ENCODE measurements at regions not wholly inside any gene's neighbourhood (a gene's known extent, or its start where the extent isn't known, plus 50 kb on each side); places are given as distances from the start of the nearest gene placed in this dataset.
"Not testable (repeated sequence)": the region's sequence is repeated elsewhere in the genome, so short reads cannot be mapped to it uniquely, and the experiment has no call there.

DNA sequence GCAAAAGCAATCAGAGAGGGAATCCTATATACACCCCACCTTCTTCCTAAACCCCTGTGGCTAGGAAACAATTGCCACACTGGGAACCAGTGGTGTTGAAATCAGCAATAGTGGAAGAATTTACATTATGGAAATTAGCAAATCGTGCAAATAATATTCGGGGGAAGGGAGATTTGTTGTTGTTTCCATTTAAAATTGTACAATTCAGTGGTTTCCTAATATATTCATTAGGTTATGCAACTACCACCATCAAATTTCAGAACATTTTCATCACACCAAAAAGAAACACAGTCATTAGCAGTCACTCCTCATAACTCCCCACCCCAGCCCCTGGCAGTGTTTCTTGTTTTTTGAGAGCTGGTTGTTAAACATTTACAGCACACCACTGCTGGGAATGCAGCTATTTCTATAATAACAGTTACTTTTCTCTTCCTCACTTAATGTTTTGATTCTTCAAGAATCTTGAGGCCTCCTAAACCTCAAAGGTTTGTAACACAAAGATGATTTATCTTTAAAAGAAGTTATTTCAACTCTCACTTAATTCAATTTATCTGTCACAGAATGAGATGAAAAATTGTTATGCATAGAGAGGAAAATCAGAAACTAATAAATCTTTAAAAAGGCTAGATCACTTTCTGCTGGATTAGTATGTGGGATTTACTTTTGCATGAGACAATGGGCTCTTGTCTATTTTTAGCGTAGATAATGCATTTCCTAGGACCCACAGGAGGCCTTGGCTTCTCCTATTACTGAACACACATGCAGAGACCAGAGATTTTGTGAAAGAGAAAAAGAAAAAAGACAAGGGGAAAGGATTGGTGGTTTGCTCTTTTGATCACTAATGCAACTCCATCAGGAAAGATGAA is 91.8 kb upstream of the DAPK1 start:
- Histone ChIP-seq H3K4me1 (peaks cover 0 to 3% (median 0%) of the 10 kb centered on the region in 4 donors), H3K27ac (no peak overlapping the region), H3K4me3 (no peak overlapping the region), H3K36me3 (no peaks in the 10 kb centered on the region), H3K27me3 (no peaks in the 10 kb centered on the region), H3K9me3 (no peaks in the 10 kb centered on the region)
- intact Hi-C loops (cut with DNase I; ENCODE audit: low total_unique reads), result no loop called here
- TF ChIP-seq EP300 (IDR thresholded peaks at IDR 0.05), result no peak
- TF ChIP-seq POLR2A (IDR thresholded peaks at IDR 0.05), result no peak
- TF ChIP-seq CTCF (IDR thresholded peaks at IDR 0.05), result no peak
- WGBS, 5 donors, result 64 to 78% (median 66%) methylated on average over 3 of the region's 3 CpGs
- no peak for DNase-seq

DNA sequence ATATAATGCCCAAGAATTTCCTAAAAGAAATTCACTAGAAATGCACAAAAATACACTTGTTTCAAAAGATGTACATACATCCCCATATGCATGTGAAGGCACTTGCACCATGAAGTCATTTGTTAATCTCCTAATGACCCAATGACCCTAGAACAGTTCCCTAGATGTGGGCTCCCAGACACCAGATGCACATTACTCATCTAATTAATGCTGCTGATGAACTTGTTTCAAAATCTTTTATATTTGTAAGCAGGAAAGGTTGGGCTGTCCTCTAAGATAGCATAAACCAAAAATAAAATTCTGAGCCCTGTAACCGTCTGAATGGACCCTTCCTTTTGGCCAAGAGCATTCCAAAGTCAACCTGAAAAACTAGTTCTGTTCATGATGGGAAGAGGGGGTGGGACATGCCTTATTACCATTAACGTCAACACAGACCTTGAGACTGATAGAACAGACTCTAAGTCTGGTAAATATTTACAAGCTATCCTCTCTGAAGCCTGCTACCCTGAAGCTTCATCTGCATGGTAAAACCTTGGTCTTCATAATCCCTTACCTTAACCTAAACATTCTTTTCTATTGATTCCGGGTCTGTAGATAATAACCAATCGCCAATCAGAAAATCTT is 91.0 kb upstream of the DAPK1 start:
- WGBS, 5 donors, result 43 to 57% (median 51%) methylated on average over 4 of the region's 4 CpGs
- H3K9me3 ChIP-seq, result no peaks in the 10 kb centered on the region
- H3K27me3 ChIP-seq, result no peaks in the 10 kb centered on the region
- intact Hi-C loops (cut with DNase I; ENCODE audit: low total_unique reads), result no loop called here
- H3K4me3 ChIP-seq, result no peak overlapping the region
- TF ChIP-seq CTCF (IDR thresholded peaks at IDR 0.05) (no peak), POLR2AphosphoS5 (IDR thresholded peaks at IDR 0.05) (no peak), POLR2A (IDR thresholded peaks at IDR 0.05) (no peak), EP300 (IDR thresholded peaks at IDR 0.05) (no peak)
- no peak overlapping the region for H3K27ac ChIP-seq
- H3K36me3 ChIP-seq, result no peaks in the 10 kb centered on the region
- no peak for DNase-seq
- peaks cover 0 to 3% (median 0%) of the 10 kb centered on the region in 4 donors for H3K4me1 ChIP-seq

DNA sequence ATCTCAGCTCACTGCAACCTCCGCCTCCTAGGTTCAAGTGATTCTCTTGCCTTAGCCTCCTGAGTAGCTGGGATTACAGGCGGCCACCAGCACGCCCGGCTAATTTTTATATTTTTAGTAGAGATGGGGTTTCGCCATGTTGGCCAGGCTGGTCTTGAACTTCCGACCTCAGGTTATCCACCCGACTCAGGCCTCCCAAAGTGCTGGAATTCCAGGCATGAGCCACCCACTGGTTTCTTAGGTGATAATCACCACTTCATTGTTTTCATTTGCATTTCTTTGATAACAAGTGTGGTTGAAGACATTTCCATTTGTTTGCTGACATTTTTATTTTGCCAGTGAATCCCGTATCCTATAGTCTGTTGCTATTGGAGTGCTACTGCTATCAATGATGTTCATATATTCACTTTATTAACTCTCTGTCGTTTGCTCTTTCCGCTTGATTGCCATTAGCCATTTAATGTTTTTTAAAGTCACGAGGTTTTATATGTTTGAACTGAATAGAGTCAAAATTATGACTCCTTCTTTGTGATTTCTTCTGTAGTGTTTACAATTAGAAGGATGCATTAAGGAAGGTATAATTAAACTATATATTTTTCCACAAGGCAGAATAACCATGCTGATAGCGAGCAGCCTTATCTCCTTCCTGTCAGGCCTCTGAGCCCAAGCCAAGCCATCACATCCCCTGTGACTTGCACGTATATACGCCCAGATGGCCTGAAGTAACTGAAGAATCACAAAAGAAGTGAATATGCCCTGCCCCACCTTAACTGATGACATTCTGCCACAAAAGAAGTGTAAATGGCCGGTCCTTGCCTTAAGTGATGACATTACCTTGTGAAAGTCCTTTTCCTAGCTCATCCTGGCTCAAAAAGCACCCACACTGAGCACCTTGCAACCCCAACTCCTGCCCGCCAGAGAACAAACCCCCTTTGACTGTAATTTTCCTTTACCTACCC is 87.3 kb upstream of the DAPK1 start:
- intact Hi-C loops (cut with DNase I; ENCODE audit: low total_unique reads); H3K4me3 ChIP-seq; H3K9me3 ChIP-seq; H3K4me1 ChIP-seq; H3K27me3 ChIP-seq; H3K27ac ChIP-seq; H3K36me3 ChIP-seq; DNase-seq: not testable (repeated sequence)
- 60 to 71% (median 66%) methylated on average over 16 of the region's 16 CpGs for WGBS, 5 donors

DNA sequence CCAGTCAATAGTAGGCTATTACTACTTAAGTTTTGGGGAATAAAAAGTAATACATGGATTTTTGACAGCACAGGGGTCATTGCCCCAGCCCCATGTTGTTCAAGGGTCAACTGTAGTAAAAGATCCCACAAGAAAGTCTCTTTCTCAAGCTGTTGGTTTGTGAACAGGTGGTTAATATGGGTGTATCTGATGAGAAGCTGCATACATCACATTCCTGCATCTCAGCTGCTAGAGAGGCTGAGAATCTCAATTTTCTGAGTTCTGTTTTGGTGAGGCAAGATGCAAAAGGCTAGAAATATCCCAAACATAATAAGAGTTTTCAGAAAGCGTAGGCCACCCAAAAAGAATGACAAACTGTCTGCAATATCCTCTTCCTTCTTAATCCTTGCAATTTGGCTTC is 76.8 kb upstream of the DAPK1 start:
- no peaks in the 10 kb centered on the region for H3K27me3 ChIP-seq
- no peak overlapping the region for H3K27ac ChIP-seq
- no peaks in the 10 kb centered on the region for H3K36me3 ChIP-seq
- intact Hi-C loops (cut with DNase I; ENCODE audit: low total_unique reads), result no loop called here
- no peak overlapping the region for H3K4me3 ChIP-seq
- TF ChIP-seq POLR2AphosphoS5 (IDR thresholded peaks at IDR 0.05), result no peak
- no peak for TF ChIP-seq CTCF (IDR thresholded peaks at IDR 0.05)
- TF ChIP-seq POLR2A (IDR thresholded peaks at IDR 0.05), result no peak
- TF ChIP-seq EP300 (IDR thresholded peaks at IDR 0.05), result no peak
- no peak for DNase-seq
- WGBS, 5 donors, result 85 to 100% (median 93%) methylated on average over 1 of the region's 1 CpG
- H3K4me1 ChIP-seq, result no peaks in the 10 kb centered on the region
- peaks cover 0 to 20% (median 9%) of the 10 kb centered on the region in 4 donors for H3K9me3 ChIP-seq

Data from stomach (tissue), 8 donors.